Nephron (organoid): ENCODE measurements at regions not wholly inside any gene's neighbourhood (a gene's known extent, or its start where the extent isn't known, plus 50 kb on each side); places are given as distances from the start of the nearest gene placed in this dataset.

Experiments used
- H3K27ac Mint-ChIP-seq, 3 experiments: 2 replicates each; pipeline ENCODE4 v1.8.0; 2020; ENCODE audit warnings: mixed read lengths in 3 of 3, mild to moderate bottlenecking in 2 of 3, moderate library complexity in 1 of 3
- H3K27me3 Mint-ChIP-seq: 2 replicates; pipeline ENCODE4 v1.8.0; 2021; ENCODE audit warnings: low read depth, mild to moderate bottlenecking, moderate library complexity, mixed read lengths
- H3K36me3 Mint-ChIP-seq: 2 replicates; pipeline ENCODE4 v1.8.0; 2020; ENCODE audit warnings: low read depth, mixed read lengths
- H3K4me1 Mint-ChIP-seq: 2 replicates; pipeline ENCODE4 v1.8.0; 2020; ENCODE audit warnings: mixed read lengths
- H3K4me3 Mint-ChIP-seq, 3 experiments: 2 replicates each; pipeline ENCODE4 v1.8.0; 2020; ENCODE audit warnings: mild to moderate bottlenecking in 3 of 3, mixed read lengths in 3 of 3, moderate library complexity in 2 of 3
- H3K9me3 Mint-ChIP-seq: 2 replicates; pipeline ENCODE4 v1.8.0; 2020; ENCODE audit warnings: mixed read lengths
- TF ChIP-seq, protein P1 (sequence below), 3 experiments: fragments of 200-600 bp; sonication (generic); IDR thresholded peaks; one replicate each; pipeline ENCODE4 v1.5.0; 2021; ENCODE audit warnings: antibody characterized with exemption in 3 of 3; ENCODE audit not compliant: unreplicated experiment in 3 of 3

DNA sequence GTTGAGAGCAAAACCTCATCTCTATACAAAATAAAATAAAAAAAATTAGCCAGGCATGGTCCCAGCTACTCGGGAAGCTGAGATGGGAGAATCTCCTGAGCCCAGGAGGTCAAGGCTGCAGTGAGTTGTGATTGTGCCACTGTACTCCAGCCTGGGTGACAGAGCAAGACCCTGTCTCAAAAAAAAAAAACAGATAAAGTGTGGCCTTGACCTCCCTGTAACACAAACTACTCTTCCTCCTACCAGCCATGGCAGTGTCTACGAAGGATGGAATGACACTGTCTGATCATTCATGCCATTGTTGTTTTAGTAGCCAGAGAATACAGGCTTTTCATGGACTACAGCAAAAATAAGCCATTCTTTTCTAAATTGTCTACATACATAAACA lies 117.1 kb upstream of the IQSEC1 start:
- Mint-ChIP-seq H3K36me3 (peaks cover 5% of the 10 kb centered on the region), H3K4me1 (no peaks in the 10 kb centered on the region), H3K27me3 (peaks cover 25% of the 10 kb centered on the region), H3K9me3 (peaks cover 9% of the 10 kb centered on the region), H3K27ac (no peak overlapping the region), H3K4me3 (no peak overlapping the region)
- TF ChIP-seq, protein P1, sequence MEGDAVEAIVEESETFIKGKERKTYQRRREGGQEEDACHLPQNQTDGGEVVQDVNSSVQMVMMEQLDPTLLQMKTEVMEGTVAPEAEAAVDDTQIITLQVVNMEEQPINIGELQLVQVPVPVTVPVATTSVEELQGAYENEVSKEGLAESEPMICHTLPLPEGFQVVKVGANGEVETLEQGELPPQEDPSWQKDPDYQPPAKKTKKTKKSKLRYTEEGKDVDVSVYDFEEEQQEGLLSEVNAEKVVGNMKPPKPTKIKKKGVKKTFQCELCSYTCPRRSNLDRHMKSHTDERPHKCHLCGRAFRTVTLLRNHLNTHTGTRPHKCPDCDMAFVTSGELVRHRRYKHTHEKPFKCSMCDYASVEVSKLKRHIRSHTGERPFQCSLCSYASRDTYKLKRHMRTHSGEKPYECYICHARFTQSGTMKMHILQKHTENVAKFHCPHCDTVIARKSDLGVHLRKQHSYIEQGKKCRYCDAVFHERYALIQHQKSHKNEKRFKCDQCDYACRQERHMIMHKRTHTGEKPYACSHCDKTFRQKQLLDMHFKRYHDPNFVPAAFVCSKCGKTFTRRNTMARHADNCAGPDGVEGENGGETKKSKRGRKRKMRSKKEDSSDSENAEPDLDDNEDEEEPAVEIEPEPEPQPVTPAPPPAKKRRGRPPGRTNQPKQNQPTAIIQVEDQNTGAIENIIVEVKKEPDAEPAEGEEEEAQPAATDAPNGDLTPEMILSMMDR (IDR thresholded peaks at IDR 0.05; ENCODE audit: unreplicated experiment in 3 of 3), result no peak

DNA sequence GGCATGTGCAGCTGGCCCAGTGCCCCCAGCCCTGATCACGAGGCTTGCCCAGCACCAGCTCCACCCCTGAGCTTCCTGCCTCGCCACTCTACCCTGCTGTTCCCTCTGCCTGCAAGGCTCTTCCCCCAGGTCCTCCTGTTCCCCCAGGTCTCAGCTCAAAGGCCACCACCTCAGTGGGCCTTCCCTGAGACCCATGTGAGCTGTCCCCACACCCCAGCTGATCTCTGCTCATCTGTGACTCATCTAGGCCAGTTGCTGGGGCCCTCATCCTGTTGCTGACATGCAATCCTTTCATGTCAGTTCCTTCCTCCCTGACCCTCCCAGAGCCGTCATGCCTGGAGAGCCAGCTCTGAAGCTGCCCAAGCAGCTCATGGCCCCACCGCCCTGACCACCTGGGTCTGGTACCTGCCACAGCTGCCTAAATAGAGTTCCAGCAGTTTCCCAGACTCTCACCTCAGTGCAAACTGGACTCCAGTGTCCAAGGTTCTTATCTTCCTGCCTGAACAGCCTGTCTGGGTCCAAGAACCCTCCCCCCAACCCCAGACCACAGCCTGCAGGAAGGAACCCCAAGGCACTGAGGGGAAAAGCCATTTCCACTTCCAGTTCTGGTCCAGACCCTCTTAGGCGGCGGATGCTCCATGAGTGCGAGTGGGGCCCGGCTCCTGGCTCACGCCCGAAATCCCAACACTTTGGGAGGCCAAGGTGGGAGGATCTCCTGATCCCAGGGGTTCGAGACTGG lies 116.6 kb upstream of the IQSEC1 start:
- Mint-ChIP-seq H3K27me3 (peaks cover 22% of the 10 kb centered on the region), H3K4me3 (no peak overlapping the region), H3K9me3 (peaks cover 9% of the 10 kb centered on the region), H3K36me3 (peaks cover 5% of the 10 kb centered on the region), H3K4me1 (no peaks in the 10 kb centered on the region), H3K27ac (peak overlapping the region in 1 of 3 experiments; percentile 53)
- TF ChIP-seq, protein P1 (IDR thresholded peaks at IDR 0.05; ENCODE audit: unreplicated experiment in 3 of 3), result no peak

DNA sequence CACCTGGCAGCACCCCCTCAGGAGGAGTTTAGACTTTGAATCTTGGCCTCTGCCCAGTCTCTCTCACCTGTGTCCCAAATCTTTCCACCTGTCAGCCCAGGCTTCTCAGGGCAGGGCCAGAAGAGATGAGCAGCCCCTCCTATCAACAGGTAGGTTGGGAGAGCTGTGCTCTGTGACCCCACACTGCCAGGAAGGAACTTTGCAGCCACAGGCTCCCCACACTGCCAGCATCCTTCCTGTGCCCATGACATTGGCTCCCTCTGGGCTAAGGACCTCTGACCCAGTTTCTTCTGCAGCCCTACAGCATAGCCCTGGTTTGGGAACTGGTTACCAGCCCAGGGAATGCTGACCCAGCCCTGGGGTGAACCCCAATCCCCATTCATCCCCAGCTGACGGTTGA lies 115.7 kb upstream of the IQSEC1 start:
- peaks cover 5% of the 10 kb centered on the region for H3K36me3 Mint-ChIP-seq

DNA sequence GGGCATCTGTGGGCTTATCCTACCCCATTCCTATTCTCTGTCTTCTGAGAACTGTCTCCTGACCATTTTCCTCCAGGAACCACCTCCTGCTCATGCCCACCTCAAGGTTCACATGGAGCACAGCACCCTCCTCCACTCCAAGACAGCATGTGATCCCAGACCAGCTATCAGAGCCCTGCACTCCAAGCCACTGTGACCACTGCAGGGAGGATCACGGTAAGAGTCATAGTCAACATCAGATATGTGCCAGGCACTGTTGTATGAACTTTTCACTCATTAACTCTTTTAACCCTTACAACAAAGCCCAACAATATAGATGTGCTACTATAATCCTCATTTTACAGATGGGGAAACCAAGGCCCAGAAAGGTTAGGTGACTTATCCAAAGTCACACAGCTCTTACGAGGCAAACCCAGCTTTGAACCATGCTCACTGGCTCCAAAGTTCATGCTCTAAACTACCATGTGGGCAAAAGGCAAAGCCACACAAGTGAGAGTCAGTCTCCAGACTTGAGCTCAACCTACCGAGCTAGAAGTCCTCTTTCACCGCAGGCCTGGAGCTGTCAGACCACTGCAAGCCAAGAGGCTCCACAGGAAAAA lies 115.1 kb upstream of the IQSEC1 start:
- Mint-ChIP-seq H3K4me3 (no peak overlapping the region), H3K4me1 (no peaks in the 10 kb centered on the region), H3K9me3 (peaks cover 9% of the 10 kb centered on the region), H3K36me3 (peaks cover 5% of the 10 kb centered on the region), H3K27ac (no peak overlapping the region), H3K27me3 (peaks cover 18% of the 10 kb centered on the region)
- TF ChIP-seq, protein P1 (IDR thresholded peaks at IDR 0.05; ENCODE audit: unreplicated experiment in 3 of 3), result no peak

More for the DNA sequence above, 115.7 kb upstream of the IQSEC1 start:
- Mint-ChIP-seq H3K4me3 (no peak overlapping the region), H3K27me3 (peaks cover 18% of the 10 kb centered on the region), H3K4me1 (no peaks in the 10 kb centered on the region), H3K27ac (no peak overlapping the region), H3K9me3 (peaks cover 9% of the 10 kb centered on the region)
- TF ChIP-seq, protein P1 (IDR thresholded peaks at IDR 0.05; ENCODE audit: unreplicated experiment in 3 of 3), result no peak

DNA sequence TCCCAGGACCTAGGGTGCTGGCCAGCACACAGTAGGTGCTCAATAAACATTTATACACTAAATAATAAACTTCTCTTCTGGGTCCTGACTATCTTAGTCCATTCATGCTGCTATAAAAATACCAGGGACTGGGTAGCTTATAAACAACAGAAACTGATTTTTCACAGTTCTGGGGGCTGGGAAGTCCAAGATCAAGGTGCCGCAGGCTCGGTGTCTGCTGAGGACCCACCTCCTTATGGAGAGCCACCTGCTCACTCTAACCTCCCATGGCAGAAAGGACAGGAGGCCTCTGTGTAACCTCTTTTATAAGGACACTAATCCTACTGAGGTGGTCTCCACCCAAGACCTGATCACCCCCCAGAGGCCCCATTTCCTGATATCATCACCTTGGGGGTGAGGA lies 114.4 kb upstream of the IQSEC1 start:
- TF ChIP-seq, protein P1 (IDR thresholded peaks at IDR 0.05; ENCODE audit: unreplicated experiment in 3 of 3), result no peak
- H3K4me1 Mint-ChIP-seq, result no peaks in the 10 kb centered on the region
- no peak overlapping the region for H3K4me3 Mint-ChIP-seq
- H3K9me3 Mint-ChIP-seq, result peaks cover 9% of the 10 kb centered on the region
- H3K27ac Mint-ChIP-seq, result no peak overlapping the region
- H3K36me3 Mint-ChIP-seq, result peaks cover 5% of the 10 kb centered on the region
- peaks cover 18% of the 10 kb centered on the region for H3K27me3 Mint-ChIP-seq

DNA sequence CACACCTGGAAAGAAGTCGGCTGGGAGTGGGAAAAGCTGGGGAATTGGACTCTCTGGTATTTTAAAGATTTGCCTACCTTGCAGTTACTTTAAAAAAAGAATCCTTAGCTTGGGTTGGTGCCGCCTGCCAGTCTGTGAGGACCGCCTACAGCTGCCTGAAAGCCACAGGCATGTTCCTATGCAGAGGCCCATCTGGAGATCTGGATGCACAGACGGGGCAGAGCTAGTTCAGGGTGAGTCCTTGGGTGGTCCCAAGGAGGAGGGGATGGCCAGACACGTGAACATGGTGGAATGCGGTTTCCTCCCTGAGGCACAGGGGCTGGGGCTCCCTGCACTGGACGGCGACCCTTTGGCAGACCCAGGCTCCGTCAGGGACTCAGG lies 113.2 kb upstream of the IQSEC1 start:
- peaks cover 5% of the 10 kb centered on the region for H3K36me3 Mint-ChIP-seq
- no peak overlapping the region for H3K27ac Mint-ChIP-seq
- peaks cover 18% of the 10 kb centered on the region for H3K27me3 Mint-ChIP-seq
- peaks cover 15% of the 10 kb centered on the region for H3K9me3 Mint-ChIP-seq
- no peak overlapping the region for H3K4me3 Mint-ChIP-seq
- TF ChIP-seq, protein P1 (IDR thresholded peaks at IDR 0.05; ENCODE audit: unreplicated experiment in 3 of 3), result no peak
- H3K4me1 Mint-ChIP-seq, result no peaks in the 10 kb centered on the region
